GM21576 (cell line): ENCODE measurements at regions not wholly inside any gene's neighbourhood (a gene's known extent, or its start where the extent isn't known, plus 50 kb on each side); places are given as distances from the start of the nearest gene placed in this dataset.
A peak's percentile ranks its signal among the peaks of the same experiment; 100 is the strongest.

Experiments used
- ATAC-seq: cut with Tn5 transposase; IDR thresholded peaks from one replicate; pipeline ENCODE4 v1.9.1; 2021; ENCODE audit warnings: mild to moderate bottlenecking, moderate library complexity; ENCODE audit not compliant: unreplicated experiment

DNA sequence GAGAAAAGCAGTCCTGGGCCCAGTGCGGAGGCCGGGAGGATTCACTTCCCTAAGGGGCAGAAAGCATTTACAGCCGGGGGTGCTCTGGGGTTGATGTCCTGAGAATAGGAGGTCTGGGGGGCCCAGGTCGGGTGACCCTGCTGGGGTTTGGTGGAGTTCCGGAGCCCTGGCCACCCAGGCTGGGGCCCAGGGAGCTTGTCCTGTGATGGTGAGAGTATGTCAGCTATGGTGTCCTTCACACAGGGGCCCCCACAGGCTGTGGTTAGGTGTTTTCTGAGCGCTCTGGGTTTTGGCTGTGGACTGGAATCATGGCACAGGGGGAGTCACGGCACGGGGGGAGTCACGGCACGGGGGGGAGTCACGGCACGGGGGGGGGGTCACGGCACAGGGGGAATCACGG is 54.5 kb upstream of the TMEM18 start:
- ATAC-seq, result no peak

DNA sequence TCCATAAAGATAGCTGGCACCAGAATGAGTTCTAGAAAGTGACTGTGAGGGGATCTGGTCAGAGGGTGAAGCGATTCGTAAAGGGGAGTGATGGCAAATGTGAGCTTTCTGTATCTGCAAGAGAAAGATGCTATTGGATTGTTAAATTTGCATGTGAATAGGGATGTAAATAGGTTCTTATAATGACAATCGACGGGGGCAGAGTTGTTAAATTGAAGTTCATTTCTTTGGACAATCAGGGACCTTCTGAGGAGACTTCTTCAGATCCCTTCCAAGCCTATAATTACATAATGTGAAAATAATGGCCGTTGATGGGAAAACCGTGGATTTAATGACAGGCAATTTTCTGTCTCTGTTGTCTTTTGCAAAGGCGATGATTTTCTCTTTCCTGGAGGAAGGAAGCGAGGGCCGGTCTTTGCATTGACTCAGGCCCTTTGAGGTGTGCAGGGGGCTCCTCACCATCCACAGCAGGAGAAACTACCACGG is 52.2 kb upstream of the TMEM18 start:
- no peak for ATAC-seq

DNA sequence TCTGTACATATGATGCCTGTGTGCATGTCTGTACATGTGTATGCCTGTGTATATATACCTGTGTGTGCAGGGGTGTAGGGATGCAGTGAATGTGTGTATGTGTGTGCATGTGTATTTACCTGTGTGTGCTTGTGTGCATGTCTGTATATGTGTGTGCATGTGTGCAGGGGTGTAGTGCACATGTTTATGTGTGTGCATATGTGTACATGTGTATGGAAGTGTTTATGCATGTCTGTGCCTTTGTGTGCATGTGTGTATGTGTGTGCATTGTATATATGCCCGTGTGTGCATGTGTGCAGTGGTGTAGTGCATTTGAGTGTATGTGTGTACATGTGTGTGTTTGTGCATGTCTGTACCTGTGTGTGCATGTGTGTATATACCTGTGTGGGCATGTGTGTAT is 51.0 kb upstream of the TMEM18 start:
- ATAC-seq, result no peak

DNA sequence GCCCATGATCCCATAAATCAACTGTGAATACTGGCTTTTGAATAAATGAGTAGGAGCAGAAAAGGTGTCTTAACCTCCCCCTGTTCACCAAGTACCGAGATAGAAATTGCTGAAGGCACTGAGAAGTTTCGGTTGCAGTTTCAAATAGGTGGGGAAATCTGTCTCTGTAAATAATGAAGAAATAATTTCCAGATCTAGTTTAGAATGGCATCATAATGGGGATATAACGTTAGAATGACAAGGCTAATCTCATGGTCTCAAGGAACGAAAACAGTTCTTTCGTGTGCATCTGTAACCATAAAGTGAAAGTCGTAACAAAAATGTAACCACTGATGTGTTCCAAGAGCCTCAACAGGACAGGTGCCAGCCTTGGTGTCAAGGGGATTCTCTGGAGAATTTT is 49.9 kb upstream of the TMEM18 start:
- ATAC-seq, result peak; percentile 78
